ENCODE measurements at regions not wholly inside any gene's neighbourhood (a gene's known extent, or its start where the extent isn't known, plus 50 kb on each side); places are given as distances from the start of the nearest gene placed in this dataset.

DNA sequence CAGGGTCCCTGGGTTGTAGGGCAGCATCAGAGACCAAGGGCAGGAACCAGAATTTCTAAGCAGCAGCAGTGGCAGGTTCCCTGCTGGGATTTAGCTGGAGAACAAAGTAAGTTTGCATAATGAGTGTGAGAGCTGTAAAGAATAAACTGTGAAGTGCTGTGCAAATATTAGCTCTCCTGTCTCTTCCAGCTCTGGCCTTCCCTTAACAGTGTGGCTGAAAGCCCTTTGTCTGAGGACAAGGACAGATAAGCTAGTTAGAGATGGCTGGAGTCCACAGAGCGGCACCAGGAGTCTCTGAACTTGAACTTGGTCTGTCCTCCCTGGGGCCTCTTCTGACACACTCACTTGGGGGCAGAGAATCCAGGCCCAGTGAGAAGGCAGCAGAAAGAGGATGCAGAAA is 98.2 kb upstream of the WSCD1 start:
- no peak for TF ChIP-seq EZH2 (IDR thresholded peaks at IDR 0.05; ENCODE audit: low read length)

GRCh38 chr17:5973410-5973809 is 96.8 kb upstream of the WSCD1 start:
- Histone ChIP-seq H3K36me3 (ENCODE audit: control insufficient read depth in 2 of 2, extremely low read depth in 1 of 2, insufficient read depth in 2 of 2, low read length in 2 of 2) (no peaks in the 10 kb centered on the region), H3K4me3 (ENCODE audit: control insufficient read depth in 2 of 3, extremely low read depth in 1 of 3, insufficient read depth in 2 of 3, low read depth in 1 of 3, low read length in 3 of 3) (no peak overlapping the region), H3K27ac (ENCODE audit: control insufficient read depth, insufficient read depth, low read length) (no peak overlapping the region), H3K4me1 (ENCODE audit: control insufficient read depth, extremely low read depth, insufficient read depth, low read length) (no peaks in the 10 kb centered on the region), H3K9me1 (ENCODE audit: control insufficient read depth, extremely low read depth, insufficient read depth, low read length) (no peaks in the 10 kb centered on the region), H3K27me3 (ENCODE audit: control insufficient read depth, extremely low read depth, insufficient read depth, low read length) (no peaks in the 10 kb centered on the region), H3K9ac (ENCODE audit: control insufficient read depth, extremely low read depth, insufficient read depth, low read length) (no peak overlapping the region), H3K9me3 (ENCODE audit: control insufficient read depth, low read depth, low read length) (no peaks in the 10 kb centered on the region), H2AFZ (ENCODE audit: control insufficient read depth, low read length) (no peak overlapping the region), H4K20me1 (ENCODE audit: control insufficient read depth, extremely low read depth, insufficient read depth, low read length) (no peaks in the 10 kb centered on the region), H3K4me2 (ENCODE audit: control insufficient read depth, extremely low read depth, insufficient read depth, low read depth, low read length) (no peak overlapping the region), H3K79me2 (ENCODE audit: control insufficient read depth, insufficient read depth, low read length) (no peaks in the 10 kb centered on the region)
- no peak for DNase-seq (ENCODE audit: low read depth, low spot score)
- dilution Hi-C loops (cut with MboI; ENCODE audit: extremely low pct_ligation_motif_present, low sequenced_read_pairs) = no loop called here
- TF ChIP-seq, protein P1, sequence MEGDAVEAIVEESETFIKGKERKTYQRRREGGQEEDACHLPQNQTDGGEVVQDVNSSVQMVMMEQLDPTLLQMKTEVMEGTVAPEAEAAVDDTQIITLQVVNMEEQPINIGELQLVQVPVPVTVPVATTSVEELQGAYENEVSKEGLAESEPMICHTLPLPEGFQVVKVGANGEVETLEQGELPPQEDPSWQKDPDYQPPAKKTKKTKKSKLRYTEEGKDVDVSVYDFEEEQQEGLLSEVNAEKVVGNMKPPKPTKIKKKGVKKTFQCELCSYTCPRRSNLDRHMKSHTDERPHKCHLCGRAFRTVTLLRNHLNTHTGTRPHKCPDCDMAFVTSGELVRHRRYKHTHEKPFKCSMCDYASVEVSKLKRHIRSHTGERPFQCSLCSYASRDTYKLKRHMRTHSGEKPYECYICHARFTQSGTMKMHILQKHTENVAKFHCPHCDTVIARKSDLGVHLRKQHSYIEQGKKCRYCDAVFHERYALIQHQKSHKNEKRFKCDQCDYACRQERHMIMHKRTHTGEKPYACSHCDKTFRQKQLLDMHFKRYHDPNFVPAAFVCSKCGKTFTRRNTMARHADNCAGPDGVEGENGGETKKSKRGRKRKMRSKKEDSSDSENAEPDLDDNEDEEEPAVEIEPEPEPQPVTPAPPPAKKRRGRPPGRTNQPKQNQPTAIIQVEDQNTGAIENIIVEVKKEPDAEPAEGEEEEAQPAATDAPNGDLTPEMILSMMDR (optimal IDR thresholded peaks at IDR 0.05 in 1 of 3, IDR thresholded peaks at IDR 0.05 in 1 of 3, conservative IDR thresholded peaks at IDR 0.05 in 1 of 3; ENCODE audit: extremely low read depth in 1 of 3, insufficient read depth in 2 of 3, low read length in 3 of 3) = no peak
- no peak for TF ChIP-seq EZH2 (IDR thresholded peaks at IDR 0.05; ENCODE audit: low read length)
- FAIRE-seq = no peak

More for the DNA sequence above, 98.2 kb upstream of the WSCD1 start:
- Histone ChIP-seq H3K27me3 (ENCODE audit: control insufficient read depth, extremely low read depth, insufficient read depth, low read length) (no peaks in the 10 kb centered on the region), H2AFZ (ENCODE audit: control insufficient read depth, low read length) (no peak overlapping the region), H4K20me1 (ENCODE audit: control insufficient read depth, extremely low read depth, insufficient read depth, low read length) (no peaks in the 10 kb centered on the region), H3K4me1 (ENCODE audit: control insufficient read depth, extremely low read depth, insufficient read depth, low read length) (no peaks in the 10 kb centered on the region), H3K27ac (ENCODE audit: control insufficient read depth, insufficient read depth, low read length) (no peak overlapping the region), H3K4me2 (ENCODE audit: control insufficient read depth, extremely low read depth, insufficient read depth, low read depth, low read length) (no peak overlapping the region), H3K79me2 (ENCODE audit: control insufficient read depth, insufficient read depth, low read length) (no peaks in the 10 kb centered on the region), H3K4me3 (ENCODE audit: control insufficient read depth in 2 of 3, extremely low read depth in 1 of 3, insufficient read depth in 2 of 3, low read depth in 1 of 3, low read length in 3 of 3) (no peak overlapping the region), H3K9ac (ENCODE audit: control insufficient read depth, extremely low read depth, insufficient read depth, low read length) (no peak overlapping the region), H3K36me3 (ENCODE audit: control insufficient read depth in 2 of 2, extremely low read depth in 1 of 2, insufficient read depth in 2 of 2, low read length in 2 of 2) (no peaks in the 10 kb centered on the region), H3K9me3 (ENCODE audit: control insufficient read depth, low read depth, low read length) (no peaks in the 10 kb centered on the region), H3K9me1 (ENCODE audit: control insufficient read depth, extremely low read depth, insufficient read depth, low read length) (no peaks in the 10 kb centered on the region)
- FAIRE-seq (no peak), DNase-seq (ENCODE audit: low read depth, low spot score) (no peak)
- dilution Hi-C loops (cut with MboI; ENCODE audit: extremely low pct_ligation_motif_present, low sequenced_read_pairs) = no loop called here

DNA sequence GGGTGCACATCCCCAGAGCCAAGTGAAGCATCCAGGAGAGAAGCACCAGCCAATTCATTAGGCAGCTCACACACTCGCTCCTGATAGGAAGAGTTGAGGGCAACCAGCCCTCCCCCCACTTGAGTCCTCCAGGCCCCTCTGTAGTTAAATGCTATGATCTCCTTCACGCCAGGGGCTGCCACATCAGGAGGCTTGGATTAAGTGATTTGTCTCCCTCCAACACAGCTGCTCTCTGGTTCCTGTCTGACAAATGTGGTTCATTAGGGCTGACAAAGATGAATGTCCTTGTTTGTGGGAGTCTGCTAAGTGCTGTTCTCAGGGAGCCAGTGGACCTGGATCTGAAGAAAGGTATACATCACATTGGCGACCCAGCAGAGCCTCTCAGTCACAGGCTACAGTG is 94.5 kb upstream of the WSCD1 start:
- Histone ChIP-seq H3K9me1 (ENCODE audit: control insufficient read depth, extremely low read depth, insufficient read depth, low read length) (no peaks in the 10 kb centered on the region), H3K4me2 (ENCODE audit: control insufficient read depth, extremely low read depth, insufficient read depth, low read depth, low read length) (no peak overlapping the region), H3K27ac (ENCODE audit: control insufficient read depth, insufficient read depth, low read length) (no peak overlapping the region), H3K79me2 (ENCODE audit: control insufficient read depth, insufficient read depth, low read length) (no peaks in the 10 kb centered on the region), H3K9me3 (ENCODE audit: control insufficient read depth, low read depth, low read length) (no peaks in the 10 kb centered on the region), H3K27me3 (ENCODE audit: control insufficient read depth, extremely low read depth, insufficient read depth, low read length) (no peaks in the 10 kb centered on the region), H3K9ac (ENCODE audit: control insufficient read depth, extremely low read depth, insufficient read depth, low read length) (no peak overlapping the region), H3K4me1 (ENCODE audit: control insufficient read depth, extremely low read depth, insufficient read depth, low read length) (no peaks in the 10 kb centered on the region), H4K20me1 (ENCODE audit: control insufficient read depth, extremely low read depth, insufficient read depth, low read length) (no peaks in the 10 kb centered on the region), H3K36me3 (ENCODE audit: control insufficient read depth in 2 of 2, extremely low read depth in 1 of 2, insufficient read depth in 2 of 2, low read length in 2 of 2) (no peaks in the 10 kb centered on the region), H2AFZ (ENCODE audit: control insufficient read depth, low read length) (no peak overlapping the region), H3K4me3 (ENCODE audit: control insufficient read depth in 2 of 3, extremely low read depth in 1 of 3, insufficient read depth in 2 of 3, low read depth in 1 of 3, low read length in 3 of 3) (no peak overlapping the region)
- dilution Hi-C loops (cut with MboI; ENCODE audit: extremely low pct_ligation_motif_present, low sequenced_read_pairs) = no loop called here
- no peak for DNase-seq (ENCODE audit: low read depth, low spot score)
- TF ChIP-seq, protein P1 (optimal IDR thresholded peaks at IDR 0.05 in 1 of 3, IDR thresholded peaks at IDR 0.05 in 1 of 3, conservative IDR thresholded peaks at IDR 0.05 in 1 of 3; ENCODE audit: extremely low read depth in 1 of 3, insufficient read depth in 2 of 3, low read length in 3 of 3) = no peak
- no peak for TF ChIP-seq EZH2 (IDR thresholded peaks at IDR 0.05; ENCODE audit: low read length)
- FAIRE-seq = no peak

All from keratinocyte (primary cell).